ENCODE measurements at regions not wholly inside any gene's neighbourhood (a gene's known extent, or its start where the extent isn't known, plus 50 kb on each side); places are given as distances from the start of the nearest gene placed in this dataset.

DNA sequence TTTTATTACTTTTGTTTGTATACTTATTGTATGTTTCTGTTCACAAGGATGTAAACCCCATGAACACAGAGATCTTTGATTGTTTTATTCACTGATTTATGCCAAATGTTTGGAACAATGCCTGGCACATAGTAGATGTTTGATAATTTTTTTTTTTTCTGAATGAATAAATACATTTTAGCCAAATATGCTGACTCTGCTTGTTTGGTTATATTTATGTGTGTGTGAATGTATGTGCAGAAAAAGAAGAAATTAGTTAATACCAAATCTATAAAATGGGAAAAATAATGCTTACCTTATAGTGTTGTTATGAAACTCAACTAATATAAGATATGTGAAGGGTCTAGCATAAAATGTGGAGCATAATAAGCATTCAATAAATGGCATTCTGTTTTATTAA, 203.9 kb downstream of the MDFIC start:
- TF ChIP-seq, protein P1, sequence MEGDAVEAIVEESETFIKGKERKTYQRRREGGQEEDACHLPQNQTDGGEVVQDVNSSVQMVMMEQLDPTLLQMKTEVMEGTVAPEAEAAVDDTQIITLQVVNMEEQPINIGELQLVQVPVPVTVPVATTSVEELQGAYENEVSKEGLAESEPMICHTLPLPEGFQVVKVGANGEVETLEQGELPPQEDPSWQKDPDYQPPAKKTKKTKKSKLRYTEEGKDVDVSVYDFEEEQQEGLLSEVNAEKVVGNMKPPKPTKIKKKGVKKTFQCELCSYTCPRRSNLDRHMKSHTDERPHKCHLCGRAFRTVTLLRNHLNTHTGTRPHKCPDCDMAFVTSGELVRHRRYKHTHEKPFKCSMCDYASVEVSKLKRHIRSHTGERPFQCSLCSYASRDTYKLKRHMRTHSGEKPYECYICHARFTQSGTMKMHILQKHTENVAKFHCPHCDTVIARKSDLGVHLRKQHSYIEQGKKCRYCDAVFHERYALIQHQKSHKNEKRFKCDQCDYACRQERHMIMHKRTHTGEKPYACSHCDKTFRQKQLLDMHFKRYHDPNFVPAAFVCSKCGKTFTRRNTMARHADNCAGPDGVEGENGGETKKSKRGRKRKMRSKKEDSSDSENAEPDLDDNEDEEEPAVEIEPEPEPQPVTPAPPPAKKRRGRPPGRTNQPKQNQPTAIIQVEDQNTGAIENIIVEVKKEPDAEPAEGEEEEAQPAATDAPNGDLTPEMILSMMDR (conservative IDR thresholded peaks at IDR 0.05; ENCODE audit: low read depth in 2 of 2), result no peak
- TF ChIP-seq, protein P2, sequence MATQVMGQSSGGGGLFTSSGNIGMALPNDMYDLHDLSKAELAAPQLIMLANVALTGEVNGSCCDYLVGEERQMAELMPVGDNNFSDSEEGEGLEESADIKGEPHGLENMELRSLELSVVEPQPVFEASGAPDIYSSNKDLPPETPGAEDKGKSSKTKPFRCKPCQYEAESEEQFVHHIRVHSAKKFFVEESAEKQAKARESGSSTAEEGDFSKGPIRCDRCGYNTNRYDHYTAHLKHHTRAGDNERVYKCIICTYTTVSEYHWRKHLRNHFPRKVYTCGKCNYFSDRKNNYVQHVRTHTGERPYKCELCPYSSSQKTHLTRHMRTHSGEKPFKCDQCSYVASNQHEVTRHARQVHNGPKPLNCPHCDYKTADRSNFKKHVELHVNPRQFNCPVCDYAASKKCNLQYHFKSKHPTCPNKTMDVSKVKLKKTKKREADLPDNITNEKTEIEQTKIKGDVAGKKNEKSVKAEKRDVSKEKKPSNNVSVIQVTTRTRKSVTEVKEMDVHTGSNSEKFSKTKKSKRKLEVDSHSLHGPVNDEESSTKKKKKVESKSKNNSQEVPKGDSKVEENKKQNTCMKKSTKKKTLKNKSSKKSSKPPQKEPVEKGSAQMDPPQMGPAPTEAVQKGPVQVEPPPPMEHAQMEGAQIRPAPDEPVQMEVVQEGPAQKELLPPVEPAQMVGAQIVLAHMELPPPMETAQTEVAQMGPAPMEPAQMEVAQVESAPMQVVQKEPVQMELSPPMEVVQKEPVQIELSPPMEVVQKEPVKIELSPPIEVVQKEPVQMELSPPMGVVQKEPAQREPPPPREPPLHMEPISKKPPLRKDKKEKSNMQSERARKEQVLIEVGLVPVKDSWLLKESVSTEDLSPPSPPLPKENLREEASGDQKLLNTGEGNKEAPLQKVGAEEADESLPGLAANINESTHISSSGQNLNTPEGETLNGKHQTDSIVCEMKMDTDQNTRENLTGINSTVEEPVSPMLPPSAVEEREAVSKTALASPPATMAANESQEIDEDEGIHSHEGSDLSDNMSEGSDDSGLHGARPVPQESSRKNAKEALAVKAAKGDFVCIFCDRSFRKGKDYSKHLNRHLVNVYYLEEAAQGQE (IDR thresholded peaks at IDR 0.05; ENCODE audit: unreplicated experiment), result no peak
- TF ChIP-seq ZNF114 (CRISPR knock-in tag; IDR thresholded peaks at IDR 0.05) (no peak), JUNB (IDR thresholded peaks at IDR 0.05; ENCODE audit: unreplicated experiment) (no peak), EZH2 (IDR thresholded peaks at IDR 0.05; ENCODE audit: low read depth, unreplicated experiment) (no peak), CREB1 (CRISPR knock-in tag; IDR thresholded peaks at IDR 0.05; ENCODE audit: low read depth) (no peak), POLR2AphosphoS5 (IDR thresholded peaks at IDR 0.05; ENCODE audit: low read depth) (no peak)
- TF ChIP-seq, protein P3, sequence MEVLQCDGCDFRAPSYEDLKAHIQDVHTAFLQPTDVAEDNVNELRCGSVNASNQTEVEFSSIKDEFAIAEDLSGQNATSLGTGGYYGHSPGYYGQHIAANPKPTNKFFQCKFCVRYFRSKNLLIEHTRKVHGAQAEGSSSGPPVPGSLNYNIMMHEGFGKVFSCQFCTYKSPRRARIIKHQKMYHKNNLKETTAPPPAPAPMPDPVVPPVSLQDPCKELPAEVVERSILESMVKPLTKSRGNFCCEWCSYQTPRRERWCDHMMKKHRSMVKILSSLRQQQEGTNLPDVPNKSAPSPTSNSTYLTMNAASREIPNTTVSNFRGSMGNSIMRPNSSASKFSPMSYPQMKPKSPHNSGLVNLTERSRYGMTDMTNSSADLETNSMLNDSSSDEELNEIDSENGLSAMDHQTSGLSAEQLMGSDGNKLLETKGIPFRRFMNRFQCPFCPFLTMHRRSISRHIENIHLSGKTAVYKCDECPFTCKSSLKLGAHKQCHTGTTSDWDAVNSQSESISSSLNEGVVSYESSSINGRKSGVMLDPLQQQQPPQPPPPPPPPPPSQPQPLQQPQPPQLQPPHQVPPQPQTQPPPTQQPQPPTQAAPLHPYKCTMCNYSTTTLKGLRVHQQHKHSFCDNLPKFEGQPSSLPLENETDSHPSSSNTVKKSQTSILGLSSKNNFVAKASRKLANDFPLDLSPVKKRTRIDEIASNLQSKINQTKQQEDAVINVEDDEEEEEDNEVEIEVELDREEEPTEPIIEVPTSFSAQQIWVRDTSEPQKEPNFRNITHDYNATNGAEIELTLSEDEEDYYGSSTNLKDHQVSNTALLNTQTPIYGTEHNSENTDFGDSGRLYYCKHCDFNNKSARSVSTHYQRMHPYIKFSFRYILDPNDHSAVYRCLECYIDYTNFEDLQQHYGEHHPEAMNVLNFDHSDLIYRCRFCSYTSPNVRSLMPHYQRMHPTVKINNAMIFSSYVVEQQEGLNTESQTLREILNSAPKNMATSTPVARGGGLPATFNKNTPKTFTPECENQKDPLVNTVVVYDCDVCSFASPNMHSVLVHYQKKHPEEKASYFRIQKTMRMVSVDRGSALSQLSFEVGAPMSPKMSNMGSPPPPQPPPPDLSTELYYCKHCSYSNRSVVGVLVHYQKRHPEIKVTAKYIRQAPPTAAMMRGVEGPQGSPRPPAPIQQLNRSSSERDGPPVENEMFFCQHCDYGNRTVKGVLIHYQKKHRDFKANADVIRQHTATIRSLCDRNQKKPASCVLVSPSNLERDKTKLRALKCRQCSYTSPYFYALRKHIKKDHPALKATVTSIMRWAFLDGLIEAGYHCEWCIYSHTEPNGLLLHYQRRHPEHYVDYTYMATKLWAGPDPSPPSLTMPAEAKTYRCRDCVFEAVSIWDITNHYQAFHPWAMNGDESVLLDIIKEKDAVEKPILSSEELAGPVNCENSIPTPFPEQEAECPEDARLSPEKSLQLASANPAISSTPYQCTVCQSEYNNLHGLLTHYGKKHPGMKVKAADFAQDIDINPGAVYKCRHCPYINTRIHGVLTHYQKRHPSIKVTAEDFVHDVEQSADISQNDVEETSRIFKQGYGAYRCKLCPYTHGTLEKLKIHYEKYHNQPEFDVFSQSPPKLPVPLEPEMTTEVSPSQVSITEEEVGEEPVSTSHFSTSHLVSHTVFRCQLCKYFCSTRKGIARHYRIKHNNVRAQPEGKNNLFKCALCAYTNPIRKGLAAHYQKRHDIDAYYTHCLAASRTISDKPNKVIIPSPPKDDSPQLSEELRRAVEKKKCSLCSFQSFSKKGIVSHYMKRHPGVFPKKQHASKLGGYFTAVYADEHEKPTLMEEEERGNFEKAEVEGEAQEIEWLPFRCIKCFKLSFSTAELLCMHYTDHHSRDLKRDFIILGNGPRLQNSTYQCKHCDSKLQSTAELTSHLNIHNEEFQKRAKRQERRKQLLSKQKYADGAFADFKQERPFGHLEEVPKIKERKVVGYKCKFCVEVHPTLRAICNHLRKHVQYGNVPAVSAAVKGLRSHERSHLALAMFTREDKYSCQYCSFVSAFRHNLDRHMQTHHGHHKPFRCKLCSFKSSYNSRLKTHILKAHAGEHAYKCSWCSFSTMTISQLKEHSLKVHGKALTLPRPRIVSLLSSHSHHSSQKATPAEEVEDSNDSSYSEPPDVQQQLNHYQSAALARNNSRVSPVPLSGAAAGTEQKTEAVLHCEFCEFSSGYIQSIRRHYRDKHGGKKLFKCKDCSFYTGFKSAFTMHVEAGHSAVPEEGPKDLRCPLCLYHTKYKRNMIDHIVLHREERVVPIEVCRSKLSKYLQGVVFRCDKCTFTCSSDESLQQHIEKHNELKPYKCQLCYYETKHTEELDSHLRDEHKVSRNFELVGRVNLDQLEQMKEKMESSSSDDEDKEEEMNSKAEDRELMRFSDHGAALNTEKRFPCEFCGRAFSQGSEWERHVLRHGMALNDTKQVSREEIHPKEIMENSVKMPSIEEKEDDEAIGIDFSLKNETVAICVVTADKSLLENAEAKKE (CRISPR knock-in tag; IDR thresholded peaks at IDR 0.05), result no peak
